ENCODE measurements at regions not wholly inside any gene's neighbourhood (a gene's known extent, or its start where the extent isn't known, plus 50 kb on each side); places are given as distances from the start of the nearest gene placed in this dataset.
"Not testable (repeated sequence)": the region's sequence is repeated elsewhere in the genome, so short reads cannot be mapped to it uniquely, and the experiment has no call there.

DNA sequence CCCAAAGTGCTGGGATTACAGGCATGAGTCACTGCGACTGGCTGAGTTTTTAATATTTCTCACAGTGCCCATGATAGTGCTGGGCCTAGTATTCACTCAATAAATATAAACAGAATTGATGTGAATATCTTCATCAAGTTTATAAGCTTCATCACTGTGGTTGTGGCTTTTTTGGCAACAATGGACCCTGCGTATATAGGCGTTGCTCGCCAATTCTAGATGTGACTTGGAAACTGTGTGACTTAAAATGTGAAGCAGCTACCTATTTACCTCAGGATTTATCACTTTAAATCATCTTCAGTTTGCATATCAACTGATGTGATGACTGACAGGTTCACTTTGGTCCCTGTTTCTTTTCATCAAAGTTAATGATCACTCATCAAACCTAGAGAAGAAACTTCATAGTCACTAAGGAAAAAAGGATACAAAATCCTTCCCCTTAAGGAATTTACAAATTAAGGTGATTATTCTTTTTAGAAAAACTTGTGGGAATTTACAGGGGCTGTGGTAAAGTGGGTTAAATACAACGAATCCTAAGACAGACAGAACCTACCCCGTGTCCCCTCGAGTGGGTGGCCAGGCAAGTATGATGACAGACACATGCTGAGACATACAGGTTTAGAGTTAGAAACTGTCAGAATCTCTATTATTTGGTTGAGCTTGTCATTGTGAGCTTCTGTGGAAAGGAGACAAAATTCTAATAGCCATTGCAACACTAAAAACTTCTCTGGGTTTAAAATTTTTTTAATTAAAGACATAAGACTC is 101.3 kb downstream of the AKAP11 start:
- DNase-seq (ENCODE audit: low spot score): no peak

DNA sequence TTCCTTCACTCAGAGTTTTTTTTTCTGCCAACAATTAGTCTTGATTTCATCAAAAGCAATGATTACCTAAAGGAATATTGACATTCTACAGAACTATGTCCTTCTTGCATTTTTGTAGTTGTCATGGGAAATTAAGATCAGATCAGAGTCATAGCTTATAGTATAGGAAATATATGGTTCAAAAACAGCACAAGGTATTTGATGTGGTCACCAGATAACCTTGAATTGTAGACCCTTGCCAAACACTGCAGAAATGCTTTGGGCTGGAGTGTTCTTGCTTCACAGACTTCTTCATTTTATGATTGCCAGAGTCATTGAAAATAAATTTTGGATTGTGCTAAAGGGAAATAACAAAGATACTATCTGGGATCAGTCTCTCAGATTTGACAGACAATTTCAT is 103.7 kb downstream of the AKAP11 start:
- DNase-seq (ENCODE audit: low spot score): no peak

DNA sequence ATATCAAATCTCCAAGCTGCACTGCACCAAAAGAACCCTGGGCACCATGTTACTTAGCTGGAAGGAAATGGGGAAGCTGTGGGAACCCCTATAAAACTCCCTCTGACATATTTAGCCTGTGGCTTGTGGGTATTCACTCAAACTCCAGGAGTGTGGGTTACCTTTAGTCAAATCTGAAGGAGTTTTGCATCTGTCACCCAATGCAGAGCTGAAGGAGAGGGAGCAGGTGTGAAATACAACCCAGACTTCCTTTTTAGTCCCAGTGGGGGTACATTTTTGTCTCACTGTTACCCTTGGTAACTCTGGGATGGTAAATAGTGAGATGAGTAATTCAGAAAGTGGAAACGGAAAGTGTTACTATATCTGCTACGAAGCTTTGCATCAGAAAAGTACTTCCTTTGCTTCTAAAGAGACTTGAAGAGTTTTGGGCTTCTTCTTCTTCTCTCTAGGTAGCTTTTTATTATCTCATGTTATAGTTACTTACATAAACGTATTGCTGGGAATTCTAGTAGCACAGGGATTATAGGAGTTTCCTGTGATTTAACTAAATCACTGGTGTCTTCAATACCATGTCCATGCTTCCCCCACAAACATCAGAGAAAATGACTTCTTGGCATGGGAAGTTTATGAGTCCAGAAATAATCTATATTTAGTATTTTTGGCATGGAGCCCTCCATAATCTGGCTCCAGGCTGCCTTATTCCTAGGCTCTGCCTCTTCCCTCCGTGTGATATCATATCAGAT is 105.9 kb downstream of the AKAP11 start:
- no peak for DNase-seq (ENCODE audit: low spot score)

DNA sequence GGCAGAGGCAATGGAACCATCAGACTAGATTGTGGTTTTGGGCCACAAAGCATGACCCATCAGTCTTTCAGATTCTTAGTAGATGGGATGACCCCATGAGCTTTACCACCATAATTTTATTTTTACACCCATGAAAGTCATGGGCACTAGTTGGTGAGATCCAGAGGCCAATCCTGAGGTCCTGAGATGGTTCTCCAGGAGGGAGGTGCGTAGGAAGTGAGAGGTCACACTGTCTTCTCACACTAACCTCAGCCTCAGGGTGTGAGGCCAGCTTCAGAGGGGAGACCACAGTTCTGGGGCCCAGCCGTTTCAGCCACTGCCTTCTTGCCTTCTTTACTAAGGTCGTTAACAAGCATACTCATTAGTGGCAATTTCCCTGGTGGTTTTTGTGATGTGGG is 106.4 kb downstream of the AKAP11 start:
- no peak for DNase-seq (ENCODE audit: low spot score)

DNA sequence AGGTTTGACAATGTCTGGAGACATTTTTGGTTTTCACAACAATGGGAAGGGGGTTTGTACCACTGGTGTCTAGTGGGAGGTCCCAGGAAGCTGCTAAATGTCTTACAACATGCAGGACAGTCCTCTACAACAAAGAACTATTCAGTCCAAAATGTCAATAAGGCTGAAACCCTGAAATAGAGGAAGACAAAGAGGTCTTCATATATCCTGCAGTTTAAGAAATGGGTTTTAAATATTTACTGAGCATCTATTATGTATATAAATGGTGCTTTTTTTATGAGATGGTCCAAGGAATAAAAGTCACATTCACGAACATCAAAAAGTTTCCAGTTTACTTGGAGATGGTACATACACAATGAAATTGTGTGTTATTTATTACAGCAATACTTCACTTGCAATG is 107.3 kb downstream of the AKAP11 start:
- DNase-seq (ENCODE audit: low spot score): no peak

DNA sequence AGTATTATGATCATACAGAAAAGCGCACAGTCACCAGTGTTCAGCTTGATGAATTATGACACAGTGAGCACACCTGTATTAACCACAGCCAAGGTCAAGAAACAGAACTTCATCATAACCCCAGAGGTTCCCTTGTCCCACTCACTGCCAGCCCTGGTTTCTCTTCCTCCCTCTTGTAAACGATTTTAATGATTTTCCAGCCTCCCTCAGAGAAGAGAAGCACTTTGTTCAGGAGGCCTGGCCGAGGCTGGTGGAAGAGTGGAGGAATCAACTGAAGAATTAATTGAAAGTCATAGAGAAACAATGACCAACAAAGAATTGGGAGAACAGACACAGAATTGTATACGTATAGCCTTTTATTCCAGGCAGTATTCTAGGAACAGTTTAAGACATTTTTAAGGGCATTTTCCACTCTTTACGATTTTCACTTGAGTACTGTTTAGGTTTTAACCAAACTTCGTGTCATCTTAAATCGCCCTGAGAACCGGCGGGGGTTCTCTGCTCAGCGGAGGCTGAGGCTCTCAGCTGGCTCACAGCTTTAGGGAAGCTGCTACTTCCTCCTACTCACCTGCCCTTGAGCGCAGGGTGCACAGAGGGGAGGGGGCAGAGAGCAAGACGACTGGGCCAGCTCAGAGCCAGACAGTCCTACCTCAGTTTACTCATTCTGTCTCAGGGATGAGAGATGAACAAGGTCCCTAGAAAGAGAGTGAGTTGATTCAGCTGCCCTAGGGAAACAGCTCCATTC is 108.6 kb downstream of the AKAP11 start:
- DNase-seq (ENCODE audit: low spot score): no peak

DNA sequence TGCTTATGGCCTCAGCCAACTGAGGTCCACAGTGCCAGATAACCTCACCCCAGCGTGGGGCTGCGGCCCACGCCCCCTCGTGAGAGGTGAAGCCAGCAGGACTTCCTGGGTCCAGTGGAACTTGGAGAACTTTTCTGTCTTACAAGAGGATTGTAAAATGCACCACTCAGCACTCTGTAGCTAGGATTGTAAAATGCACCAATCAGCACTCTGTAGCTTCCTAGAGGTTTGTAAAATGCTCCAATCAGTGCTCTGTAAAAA is 109.1 kb downstream of the AKAP11 start:
- DNase-seq (ENCODE audit: low spot score): no peak

DNA sequence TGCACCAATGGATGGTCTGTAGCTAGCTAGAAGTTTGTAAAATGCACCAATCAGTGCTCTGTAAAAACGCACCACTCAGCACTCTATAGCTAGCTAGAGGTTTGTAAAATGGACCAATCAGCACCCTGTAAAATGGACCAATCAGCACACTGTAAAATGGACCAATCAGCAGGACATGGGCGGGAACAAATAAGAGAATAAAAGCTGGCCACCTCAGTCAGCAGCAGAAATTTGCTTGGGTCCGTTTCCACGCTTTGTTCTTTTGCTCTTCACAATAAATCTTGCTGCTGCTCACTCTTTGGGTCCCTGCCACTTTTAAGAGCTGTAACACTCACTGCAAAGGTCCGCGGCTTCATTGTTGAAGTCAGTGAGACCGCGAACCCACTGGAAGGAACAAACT is 109.5 kb downstream of the AKAP11 start:
- DNase-seq (ENCODE audit: low spot score): not testable (repeated sequence)

DNA sequence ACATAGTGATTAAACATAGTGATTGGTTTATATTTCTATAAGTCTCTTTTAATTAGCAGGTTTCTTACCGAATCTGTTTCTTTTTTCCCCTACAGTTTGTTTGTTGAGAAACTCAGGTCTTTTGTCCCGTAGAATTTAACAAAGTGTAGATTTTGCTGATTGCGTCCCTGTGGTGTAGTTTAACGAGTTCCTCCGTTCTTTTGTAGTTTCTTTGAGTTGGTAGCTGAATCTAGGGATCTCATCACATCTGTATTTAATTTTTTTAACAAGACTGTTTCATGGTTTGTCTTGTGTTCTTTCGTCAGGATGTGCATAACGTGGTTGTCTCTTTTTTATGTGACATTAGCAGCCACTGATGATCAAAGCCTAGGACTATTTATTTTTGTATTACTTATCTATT is 111.1 kb downstream of the AKAP11 start:
- DNase-seq (ENCODE audit: low spot score): no peak

DNA sequence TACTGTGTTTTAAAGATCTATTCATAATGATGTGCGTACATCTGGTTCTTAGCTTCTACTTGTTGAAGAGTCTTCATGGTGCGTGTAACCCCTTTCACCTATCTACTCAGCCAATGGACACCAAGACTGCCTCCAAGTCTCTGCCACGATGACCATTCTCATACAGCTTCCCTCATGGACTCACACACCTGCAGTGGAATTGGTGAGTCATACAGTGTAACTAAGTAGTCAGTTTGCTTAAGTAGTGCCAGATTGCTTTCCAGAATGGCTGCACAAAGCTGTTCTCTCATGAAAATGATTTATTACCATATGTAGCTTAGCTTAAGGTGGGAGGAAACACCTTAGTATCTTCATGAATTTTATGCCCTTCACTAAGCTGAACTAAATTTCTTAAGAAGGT is 112.3 kb downstream of the AKAP11 start:
- no peak for DNase-seq (ENCODE audit: low spot score)

DNA sequence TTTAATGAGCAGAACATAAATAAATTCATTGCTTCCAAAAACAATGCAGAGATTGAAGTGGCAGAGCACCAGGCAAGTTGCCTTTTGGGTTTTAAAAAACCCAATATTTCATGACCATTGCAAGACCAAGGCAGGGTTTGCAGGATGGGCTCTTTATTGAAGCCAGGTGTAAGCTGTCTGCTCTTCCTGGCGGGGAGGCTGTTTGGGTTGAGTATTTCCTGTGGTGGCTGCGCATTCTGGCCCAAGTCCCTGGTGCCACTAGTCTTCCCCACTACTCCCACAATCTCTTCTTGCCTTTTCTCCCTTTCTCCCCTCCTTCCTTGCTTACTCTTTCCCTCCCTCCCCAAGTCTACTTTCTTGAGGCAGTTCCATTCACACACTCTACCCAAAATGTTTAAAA is 116.4 kb downstream of the AKAP11 start:
- DNase-seq (ENCODE audit: low spot score): no peak

DNA sequence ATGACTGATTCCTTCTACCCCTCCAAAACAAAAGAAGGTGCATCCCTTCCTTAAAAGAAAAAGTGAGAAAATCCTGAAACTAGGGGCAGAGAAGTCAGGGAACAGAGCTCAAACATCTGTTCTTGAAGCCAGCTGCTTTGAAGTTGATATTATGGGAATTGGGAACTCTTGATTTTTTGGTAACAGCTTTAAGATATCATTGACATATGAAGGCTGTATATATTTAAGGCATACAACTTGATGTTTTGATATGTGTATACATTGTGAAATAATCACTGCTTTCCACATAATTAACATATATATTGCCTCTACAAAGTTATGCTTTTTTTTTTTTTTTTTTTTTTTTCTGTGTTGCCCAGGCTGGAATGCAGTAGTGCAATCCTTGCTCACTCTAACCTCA is 117.1 kb downstream of the AKAP11 start:
- DNase-seq (ENCODE audit: low spot score): no peak

DNA sequence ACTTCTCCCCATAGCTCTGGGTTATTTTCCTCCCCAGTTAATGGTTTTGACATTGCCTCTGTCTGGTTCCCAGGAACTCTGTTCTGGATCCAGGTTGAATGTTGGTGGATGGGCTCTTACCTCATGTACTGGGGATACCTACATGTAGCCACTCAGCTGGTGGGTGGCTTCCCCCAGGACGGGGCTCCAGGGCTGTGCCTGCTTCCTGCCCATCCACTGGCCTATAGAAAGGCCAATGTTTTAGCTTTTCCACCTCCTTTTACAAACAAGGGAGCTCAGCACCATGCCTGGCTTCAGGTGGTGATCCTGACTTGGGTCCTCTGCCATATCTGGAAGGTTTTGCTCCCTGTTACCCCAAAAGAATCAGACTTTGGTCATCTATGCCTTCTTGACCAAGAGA is 120.2 kb downstream of the AKAP11 start:
- DNase-seq (ENCODE audit: low spot score): no peak

DNA sequence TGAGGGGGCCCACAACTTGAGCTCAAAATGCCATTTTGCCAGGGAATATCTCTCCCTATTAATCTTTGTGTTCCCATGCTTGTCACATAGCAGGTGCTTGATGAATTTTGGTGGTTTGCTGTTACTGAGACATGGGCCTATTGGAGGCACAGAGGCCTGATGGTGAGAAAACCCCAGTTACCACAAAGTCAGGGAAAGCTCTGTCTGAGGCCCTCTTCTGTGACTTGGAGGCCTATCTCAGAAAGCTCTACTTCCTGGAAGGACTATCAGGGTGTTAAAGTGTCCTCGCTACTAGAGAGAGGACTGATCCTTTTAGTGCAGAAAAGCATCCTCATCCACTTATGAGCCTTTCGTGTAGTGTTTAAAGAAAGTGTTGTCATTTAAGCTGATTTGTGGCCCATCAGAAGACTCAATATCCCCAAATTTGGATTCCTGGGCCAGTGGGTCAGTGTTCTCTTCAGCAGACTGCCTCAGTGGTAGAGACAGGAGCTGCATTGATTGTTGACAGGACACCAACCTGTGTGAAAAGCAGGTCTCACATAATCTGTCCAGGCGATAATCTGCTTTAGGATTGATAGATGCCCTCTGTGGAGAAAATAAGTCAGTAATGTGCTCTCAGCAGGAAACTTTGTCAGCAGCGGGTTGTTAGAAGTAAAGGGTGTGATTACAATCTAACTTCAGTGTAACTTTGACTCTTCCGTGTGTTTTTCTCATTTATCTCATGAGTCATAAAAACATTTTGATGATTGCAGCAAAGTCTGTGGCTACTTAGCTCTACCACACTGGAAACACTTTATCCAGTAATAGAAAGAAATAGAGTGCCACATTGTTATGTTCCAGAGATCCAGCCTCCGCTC is 121.0 kb downstream of the AKAP11 start:
- no peak for DNase-seq (ENCODE audit: low spot score)

DNA sequence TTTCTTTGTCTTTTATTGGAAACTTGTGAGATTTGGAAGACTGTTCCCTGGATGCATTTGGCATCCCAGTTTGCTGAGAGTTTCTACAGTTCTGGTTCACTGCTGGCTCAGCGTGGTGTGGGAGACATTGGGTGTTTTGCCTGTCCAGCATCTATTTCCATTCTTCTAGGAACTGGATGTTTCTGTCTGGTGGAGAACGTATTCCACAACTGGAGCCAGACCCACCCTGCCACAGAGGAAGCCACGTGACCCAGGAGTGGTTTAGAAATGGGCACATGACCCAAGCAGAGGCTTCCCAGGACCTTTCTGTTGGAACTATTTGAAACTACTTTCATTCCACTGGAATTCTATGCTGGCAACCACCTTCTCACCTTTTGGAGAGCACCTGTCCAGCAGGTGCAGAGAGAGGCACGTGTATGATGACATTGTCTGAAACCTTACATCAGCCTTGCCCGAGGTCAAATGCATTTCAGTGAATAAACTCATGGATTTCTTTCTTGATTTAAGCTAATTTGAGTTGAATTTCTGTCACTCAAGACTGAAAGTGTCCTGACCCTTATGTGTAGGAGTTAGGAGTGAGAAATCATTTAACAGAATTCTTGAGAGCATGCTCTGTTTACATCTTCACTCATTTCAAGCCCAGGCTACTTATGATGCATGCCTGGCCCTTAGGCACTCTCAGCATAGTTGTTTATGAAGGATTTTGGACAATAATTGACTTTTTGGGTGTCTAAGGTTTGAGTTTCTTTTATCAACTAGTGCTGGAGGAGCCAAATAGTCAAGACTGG is 121.8 kb downstream of the AKAP11 start:
- no peak for DNase-seq (ENCODE audit: low spot score)

DNA sequence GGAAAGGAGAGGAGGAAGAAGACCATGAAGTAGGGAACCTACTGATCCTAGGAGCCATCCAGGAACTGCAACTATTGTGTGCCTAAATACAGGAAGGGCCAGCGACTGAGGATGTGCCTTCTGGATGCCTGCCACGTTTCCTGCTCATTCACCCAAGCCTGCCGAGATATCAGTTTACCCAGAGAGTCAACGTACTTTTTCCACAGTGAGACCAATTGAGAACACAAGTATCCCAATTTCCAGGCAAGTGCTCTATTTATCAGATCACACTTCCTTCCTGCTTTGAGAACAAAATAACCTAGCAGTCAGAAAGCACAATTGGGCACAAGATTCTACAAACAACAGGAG is 122.4 kb downstream of the AKAP11 start:
- DNase-seq (ENCODE audit: low spot score): peak; percentile 1

DNA sequence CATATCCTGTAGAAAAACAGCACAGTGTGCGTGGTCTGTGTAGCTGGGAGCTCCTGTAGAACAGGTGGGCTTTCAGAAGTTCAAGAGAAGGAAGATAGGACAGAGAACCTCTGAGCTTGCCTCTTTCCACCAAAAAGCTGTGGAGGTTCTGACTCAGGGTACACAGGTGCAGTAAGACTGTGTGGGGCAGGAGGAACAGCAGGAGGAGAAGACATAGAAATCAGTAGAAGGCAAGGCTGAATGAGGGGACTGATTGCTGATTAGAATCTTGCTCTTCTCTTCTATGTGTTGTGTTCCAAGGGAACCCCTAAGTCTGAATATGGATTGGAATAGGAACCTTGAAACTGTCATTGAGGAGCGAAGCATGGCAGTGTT is 122.7 kb downstream of the AKAP11 start:
- no peak for DNase-seq (ENCODE audit: low spot score)

DNA sequence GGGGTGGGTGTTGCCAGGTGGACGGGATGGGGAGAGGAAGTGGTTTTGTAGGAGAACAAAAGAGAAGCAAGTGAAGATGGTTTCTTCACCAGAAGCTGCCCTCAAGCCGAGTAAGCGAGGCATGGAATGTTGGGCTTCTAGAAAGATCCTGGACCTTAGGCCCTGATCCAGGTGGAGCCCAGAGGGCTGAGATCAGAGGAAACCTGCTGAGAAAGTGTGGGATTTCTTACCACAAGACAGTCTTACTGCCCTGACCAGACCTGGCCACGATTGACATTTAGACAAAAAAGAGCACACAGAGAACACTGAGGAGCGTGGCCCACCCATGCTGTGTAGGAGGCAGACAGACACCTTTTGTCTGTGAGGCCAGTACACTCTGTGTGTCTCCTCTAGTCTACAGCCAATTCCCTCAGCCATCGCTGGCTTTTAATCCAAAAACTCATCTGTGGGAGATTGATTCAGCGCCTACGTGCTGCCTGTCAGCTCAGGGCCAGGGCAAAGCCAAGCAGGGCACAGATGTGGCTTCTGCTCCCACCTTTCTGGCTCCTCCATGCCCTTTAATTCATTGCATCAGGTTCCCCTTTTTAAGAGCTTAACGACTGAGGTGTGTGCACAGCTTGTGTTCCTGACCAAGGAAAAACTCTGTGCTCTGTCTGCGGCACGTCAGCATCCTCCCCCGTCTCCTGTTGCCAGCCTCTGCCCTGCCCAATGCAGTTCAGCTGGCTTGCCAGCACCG is 123.3 kb downstream of the AKAP11 start:
- DNase-seq (ENCODE audit: low spot score): no peak

DNA sequence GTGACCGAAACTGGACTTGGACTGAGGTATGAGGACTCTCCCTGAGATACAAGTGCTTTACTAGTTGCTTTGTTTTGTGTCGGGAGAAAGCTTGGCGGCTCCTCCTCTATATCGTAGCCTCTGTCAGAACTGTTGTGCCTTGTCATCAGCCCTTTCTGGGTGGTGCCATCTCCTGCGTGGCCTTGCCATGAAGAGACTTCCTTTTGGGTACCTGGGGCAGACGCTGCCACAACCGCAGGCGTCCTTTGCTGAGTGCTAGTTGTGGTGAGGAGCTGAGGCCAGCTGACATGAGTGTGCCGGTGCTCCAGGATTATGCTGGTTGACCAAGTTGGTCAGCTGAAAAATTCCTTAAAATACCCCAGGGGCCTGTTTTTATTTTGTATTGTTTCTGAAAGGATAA is 124.5 kb downstream of the AKAP11 start:
- no peak for DNase-seq (ENCODE audit: low spot score)

DNA sequence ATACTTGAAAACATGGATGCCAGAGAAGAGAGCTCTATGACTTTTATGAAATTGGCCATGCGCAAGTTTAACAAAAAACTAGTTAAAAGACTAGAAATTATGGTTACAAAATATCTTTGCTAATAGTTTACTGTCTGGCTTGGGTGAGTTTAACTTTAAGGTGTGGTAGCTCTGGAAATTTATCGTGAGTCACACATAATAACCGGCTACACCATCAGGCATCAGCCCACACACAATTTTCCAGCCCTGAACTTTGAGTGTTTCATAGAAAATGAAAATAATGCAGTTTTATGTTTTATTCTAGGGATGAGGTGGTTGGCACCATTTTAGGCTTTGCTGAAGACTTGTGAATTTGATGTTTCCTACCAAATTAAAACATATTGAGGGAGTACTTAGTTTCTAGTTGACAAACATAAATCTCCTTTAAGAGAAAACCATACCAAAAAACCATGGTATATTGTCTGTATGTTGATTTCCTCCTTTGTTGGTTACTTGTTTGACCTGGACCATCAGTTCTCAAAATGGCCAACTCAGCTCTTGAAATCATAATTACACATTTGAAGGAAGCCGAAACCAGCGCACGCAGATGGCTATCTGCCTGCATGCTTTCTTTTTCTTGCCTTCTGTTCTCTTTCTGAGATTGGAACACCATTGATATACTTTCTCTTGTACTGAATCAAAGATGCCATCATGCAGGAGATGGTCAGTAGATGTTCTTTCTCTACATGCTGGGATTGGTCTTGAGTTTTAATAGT is 125.1 kb downstream of the AKAP11 start:
- DNase-seq (ENCODE audit: low spot score): no peak

Measured in kidney capillary endothelial cell (primary cell).